ENCODE measurements at regions not wholly inside any gene's neighbourhood (a gene's known extent, or its start where the extent isn't known, plus 50 kb on each side); places are given as distances from the start of the nearest gene placed in this dataset.

DNA sequence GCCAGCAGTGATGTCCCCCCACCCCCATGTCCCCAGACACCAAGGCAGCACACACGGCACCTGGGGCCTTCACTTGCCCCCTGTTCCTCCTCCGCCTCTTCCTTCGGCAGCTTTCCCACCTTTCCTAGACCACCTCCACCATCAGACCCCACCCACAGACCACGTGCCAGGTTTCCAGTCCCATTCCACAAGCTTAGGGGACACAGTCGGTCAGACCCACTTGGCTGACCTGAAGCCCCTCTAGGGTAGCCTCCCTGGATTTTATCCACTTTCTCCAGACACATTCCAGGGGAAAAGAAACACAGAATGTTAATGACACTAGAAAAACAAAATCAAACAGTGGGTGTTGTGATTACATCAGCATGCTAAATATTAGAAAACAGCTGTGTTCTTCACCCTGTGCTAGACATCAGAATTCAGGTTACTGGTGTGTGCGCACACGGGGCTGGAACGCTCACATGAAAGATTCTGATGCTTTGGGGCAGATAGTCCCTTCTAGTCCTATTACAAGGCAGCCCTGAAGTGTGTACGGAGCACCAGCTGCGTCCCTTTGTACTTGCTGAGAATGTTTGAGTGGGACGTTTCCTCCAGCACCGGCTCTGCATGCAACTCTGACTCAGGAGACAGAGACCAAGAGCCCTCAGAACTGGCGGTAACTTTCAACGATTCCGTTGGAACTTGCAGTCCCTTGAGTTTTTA, 75.5 kb upstream of the PPP2R2D start:
- DNase-seq (ENCODE audit: low read depth, low spot score) = no peak
- H3K4me3 ChIP-seq (ENCODE audit: low read depth, low read length) = no peak overlapping the region
- CTCF ChIA-PET = no interaction called here
- TF ChIP-seq, protein P1, sequence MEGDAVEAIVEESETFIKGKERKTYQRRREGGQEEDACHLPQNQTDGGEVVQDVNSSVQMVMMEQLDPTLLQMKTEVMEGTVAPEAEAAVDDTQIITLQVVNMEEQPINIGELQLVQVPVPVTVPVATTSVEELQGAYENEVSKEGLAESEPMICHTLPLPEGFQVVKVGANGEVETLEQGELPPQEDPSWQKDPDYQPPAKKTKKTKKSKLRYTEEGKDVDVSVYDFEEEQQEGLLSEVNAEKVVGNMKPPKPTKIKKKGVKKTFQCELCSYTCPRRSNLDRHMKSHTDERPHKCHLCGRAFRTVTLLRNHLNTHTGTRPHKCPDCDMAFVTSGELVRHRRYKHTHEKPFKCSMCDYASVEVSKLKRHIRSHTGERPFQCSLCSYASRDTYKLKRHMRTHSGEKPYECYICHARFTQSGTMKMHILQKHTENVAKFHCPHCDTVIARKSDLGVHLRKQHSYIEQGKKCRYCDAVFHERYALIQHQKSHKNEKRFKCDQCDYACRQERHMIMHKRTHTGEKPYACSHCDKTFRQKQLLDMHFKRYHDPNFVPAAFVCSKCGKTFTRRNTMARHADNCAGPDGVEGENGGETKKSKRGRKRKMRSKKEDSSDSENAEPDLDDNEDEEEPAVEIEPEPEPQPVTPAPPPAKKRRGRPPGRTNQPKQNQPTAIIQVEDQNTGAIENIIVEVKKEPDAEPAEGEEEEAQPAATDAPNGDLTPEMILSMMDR (IDR thresholded peaks at IDR 0.05; ENCODE audit: insufficient read depth, low read length, missing control alignments) = no peak
- POLR2A ChIA-PET = no interaction called here

DNA sequence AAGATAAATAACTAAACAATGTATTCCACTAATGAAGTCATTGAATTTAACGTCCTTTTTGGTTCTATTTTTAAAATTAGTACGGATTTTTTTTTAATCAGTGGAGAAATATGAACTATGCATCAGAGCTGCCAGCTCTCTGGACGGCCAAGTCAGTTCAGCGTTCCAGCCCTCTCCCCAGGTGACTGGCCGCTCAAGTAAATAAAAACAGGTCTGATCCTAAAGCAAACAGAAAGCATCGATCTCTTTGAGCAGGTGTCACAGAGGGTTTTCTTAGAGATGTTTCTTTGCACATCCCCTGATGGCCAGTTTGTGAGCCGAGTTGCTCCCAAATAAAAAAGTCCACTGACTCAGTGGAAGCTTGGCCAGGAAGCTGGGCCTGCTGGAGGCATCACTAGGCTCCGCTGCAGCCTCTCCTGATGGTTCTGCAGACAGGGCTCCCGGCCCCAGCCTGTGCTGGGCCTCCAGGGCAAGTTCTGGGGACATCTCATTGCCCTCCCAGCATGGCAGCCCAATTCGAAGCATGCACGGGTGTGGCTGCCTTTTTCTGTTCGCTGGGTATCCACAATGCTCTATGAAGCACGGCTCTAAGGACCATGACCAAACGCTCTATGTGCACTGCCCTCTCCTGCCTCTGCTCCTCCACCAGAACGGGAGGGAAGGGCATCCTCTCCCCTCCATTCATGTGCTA, 74.7 kb upstream of the PPP2R2D start:
- ChIA-PET CTCF (no interaction called here), POLR2A (no interaction called here)
- no peak for DNase-seq (ENCODE audit: low read depth, low spot score)
- no peak overlapping the region for H3K4me3 ChIP-seq (ENCODE audit: low read depth, low read length)
- TF ChIP-seq, protein P1 (IDR thresholded peaks at IDR 0.05; ENCODE audit: insufficient read depth, low read length, missing control alignments) = no peak

DNA sequence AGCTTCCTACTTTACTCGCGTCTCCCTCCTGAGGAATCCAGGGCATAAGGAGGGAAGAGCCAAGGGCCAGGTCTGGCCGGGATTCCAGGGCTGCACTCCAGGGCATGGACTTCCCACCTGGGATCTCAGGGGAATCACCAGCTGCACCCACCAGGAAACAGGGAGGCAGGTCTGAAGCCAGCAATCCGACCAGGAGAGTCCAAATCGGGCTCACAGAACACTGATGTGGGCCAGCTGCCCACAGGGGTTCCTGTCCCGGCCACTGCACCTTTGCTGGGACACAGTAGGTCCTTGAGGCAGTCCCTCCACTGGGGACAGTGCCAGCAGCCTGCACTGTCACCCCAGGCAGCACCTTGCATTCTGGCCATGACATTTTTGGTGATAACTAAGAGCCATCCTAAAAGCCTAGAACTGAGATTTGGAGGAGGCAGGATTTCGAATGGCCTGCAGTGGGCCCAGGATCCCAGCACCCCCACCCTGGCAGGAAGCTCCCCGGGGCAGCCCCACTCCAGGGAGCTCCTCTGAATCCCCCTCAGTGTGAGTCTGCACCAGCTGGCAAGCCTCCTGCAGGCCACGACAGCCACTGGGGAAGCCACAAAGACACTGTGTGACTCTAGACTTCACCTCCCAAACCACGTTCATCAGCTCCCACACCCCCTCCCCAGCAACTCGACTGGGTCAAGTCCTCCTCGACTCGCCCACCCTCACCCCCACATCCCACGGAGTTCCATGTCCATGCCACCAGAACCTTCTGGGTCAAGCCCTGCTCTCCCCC, 71.5 kb upstream of the PPP2R2D start:
- H3K4me3 ChIP-seq (ENCODE audit: low read depth, low read length) = no peak overlapping the region
- CTCF ChIA-PET = no interaction called here
- TF ChIP-seq, protein P1 (IDR thresholded peaks at IDR 0.05; ENCODE audit: insufficient read depth, low read length, missing control alignments) = no peak
- POLR2A ChIA-PET = no interaction called here
- DNase-seq (ENCODE audit: low read depth, low spot score) = no peak

DNA sequence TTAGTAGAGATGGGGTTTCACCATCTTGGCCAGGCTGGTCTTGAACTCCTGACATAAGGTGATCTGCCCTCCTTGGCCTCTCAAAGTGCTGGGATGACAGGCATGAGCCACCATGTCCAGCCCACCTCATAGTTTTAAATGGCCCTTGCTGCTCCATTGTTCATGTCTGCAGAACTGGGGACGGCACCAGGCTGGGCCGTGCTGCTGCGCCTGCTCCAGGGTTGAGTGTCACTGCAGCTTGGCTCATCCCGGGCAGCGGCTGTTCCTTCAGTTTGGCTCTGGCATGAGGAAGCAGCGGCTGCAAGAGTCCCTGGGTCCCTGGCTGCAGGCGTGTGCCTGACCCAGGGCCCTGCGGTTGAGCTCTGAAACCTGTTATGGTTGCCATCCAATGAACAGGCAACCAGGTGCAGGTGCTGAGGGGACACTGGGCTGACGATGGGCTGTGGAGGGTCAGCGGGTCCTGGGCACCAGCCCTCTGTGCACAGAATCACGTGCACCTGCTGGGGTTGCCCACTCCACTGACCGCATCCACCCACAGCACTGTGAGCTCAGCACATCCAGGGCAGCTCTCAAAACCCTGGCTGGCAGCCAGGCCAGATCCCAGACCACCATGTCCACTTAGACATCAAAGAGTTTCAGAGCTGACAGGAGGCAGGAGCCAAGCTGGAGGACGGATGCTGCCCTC, 70.2 kb upstream of the PPP2R2D start:
- TF ChIP-seq, protein P1 (IDR thresholded peaks at IDR 0.05; ENCODE audit: insufficient read depth, low read length, missing control alignments) = no peak
- no peak overlapping the region for H3K4me3 ChIP-seq (ENCODE audit: low read depth, low read length)
- ChIA-PET CTCF (no interaction called here), POLR2A (no interaction called here)
- DNase-seq (ENCODE audit: low read depth, low spot score) = no peak

DNA sequence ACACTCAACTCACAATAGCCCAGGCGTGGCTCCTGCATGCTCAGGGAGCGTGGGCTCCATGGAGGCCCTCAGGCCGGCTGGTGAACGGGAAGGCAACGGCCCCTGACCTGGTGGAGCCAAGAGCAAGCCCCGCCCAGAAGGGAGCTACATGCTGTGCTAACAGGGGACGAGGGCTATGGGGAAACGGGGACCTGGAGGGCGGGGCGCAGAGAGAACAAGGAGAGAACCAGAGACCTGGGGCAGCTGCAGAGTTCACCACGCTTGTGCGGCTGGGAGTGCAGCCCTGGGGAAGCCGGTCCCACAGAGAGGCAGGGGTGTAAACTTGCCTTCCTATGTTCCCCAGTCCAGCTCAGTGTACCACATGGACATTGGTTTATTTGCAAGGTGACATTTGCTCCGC, 69.2 kb upstream of the PPP2R2D start:
- TF ChIP-seq, protein P1 (IDR thresholded peaks at IDR 0.05; ENCODE audit: insufficient read depth, low read length, missing control alignments) = no peak
- ChIA-PET POLR2A (no interaction called here), CTCF (no interaction called here)
- DNase-seq (ENCODE audit: low read depth, low spot score) = no peak
- H3K4me3 ChIP-seq (ENCODE audit: low read depth, low read length) = no peak overlapping the region
